ENCODE measurements at regions not wholly inside any gene's neighbourhood (a gene's known extent, or its start where the extent isn't known, plus 50 kb on each side); places are given as distances from the start of the nearest gene placed in this dataset.

DNA sequence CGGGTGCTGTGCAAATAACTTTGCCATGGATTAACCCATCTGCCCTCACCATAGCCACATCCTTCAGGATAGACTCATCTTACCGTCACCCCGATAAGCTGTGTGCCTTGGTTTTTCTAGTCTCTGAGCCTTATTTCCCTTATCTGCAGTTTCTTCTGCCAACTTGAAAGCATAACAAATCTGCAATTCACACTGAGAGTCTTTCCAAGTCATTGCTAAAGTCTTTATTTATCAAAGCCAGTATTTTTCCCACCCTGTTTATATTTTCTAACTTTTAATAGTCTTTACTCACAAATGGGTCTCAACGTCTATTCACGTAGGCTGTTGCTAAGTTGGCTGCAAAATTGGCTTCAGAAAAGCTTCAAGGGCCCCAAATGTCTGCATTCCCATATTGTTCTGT is 61.6 kb upstream of the SUCLG2 start:
- Mint-ChIP-seq H3K4me1 (ENCODE audit: low read depth) (no peaks in the 10 kb centered on the region), H3K4me3 (no peak overlapping the region), H3K9me3 (peaks cover 4% of the 10 kb centered on the region), H3K36me3 (ENCODE audit: insufficient read depth) (peaks cover 2% of the 10 kb centered on the region), H3K27me3 (ENCODE audit: low read depth) (no peaks in the 10 kb centered on the region)
- ATAC-seq (no peak), DNase-seq (no peak)

DNA sequence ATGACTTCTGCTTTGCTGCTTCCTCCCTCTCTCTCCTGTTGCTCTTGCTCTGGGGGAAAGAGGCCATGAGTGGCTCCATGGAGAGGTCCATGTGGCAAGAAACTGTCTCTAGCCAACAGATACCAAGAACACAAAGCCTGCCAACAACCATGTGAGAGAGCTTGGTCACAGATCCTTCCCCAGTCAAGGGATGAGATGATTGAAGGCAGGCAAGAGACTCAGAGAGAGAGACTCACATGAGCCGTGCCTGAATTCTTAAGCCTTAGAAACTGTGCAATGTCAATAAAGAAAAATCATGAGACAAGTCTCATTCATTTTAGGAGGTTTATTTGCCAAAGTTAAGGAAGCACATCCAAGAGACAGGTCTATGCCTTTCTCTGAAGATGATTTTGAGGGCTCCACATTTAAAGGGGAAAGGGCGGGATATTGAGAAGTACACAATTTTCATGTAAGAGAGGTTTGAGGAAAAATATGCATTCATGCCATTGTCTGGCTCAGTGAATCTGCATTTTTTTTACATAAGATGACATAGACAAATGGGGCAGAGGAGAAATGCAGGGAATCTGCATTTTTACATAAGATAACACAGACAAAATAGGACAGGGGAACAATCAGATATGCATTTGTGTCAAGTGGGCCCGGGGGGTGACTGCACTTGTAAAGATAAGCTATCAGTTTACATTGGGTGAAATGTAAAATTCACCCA is 59.5 kb upstream of the SUCLG2 start:
- H3K9me3 Mint-ChIP-seq: no peaks in the 10 kb centered on the region
- no peaks in the 10 kb centered on the region for H3K36me3 Mint-ChIP-seq (ENCODE audit: insufficient read depth)
- DNase-seq (no peak), ATAC-seq (no peak)
- H3K4me1 Mint-ChIP-seq (ENCODE audit: low read depth): no peaks in the 10 kb centered on the region
- H3K27me3 Mint-ChIP-seq (ENCODE audit: low read depth): no peaks in the 10 kb centered on the region
- H3K4me3 Mint-ChIP-seq: no peak overlapping the region

DNA sequence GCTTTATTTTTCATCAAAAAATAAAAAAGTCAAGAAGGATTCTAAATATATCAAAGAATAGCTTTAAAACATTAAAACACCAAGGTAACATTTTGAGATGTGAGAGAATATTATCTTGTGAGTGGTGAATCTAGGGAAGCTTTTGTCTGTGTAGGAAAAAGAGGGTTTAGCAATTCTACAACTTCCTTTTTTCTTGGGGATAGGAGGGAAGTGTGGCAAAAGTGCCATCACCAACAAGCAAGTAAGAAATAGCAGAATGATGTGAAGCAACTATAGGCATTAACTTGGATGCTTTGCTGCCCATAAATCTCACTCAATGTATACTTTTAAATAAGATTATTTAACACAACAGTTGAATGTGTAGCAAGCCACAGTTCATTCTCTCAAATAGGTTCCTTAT is 57.8 kb upstream of the SUCLG2 start:
- H3K9me3 Mint-ChIP-seq: no peaks in the 10 kb centered on the region
- H3K4me1 Mint-ChIP-seq (ENCODE audit: low read depth): no peaks in the 10 kb centered on the region
- DNase-seq (no peak), ATAC-seq (no peak)
- H3K36me3 Mint-ChIP-seq (ENCODE audit: insufficient read depth): no peaks in the 10 kb centered on the region
- no peaks in the 10 kb centered on the region for H3K27me3 Mint-ChIP-seq (ENCODE audit: low read depth)
- no peak overlapping the region for H3K4me3 Mint-ChIP-seq

DNA sequence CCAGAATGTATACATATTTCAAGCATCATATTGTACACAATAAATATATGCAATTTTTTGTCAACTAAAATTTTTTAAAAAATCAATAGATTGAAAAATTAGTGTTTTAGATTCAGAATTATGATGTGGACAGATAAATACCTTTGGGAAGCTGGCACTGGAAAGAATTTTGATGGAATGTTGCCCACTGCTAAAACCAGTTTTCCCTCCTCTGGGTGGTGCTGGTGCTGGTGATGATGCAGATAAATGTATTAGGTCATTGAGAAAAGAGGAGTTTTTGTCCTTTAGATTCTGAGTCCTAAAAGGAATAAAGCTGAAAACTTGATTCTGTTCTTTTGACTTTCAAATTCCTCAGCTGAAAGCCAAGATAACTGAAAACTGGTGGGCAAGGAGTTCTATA is 56.0 kb upstream of the SUCLG2 start:
- Mint-ChIP-seq H3K4me1 (ENCODE audit: low read depth) (no peaks in the 10 kb centered on the region), H3K9me3 (no peaks in the 10 kb centered on the region), H3K36me3 (ENCODE audit: insufficient read depth) (no peaks in the 10 kb centered on the region), H3K27me3 (ENCODE audit: low read depth) (no peaks in the 10 kb centered on the region), H3K4me3 (no peak overlapping the region)
- DNase-seq (no peak), ATAC-seq (no peak)

DNA sequence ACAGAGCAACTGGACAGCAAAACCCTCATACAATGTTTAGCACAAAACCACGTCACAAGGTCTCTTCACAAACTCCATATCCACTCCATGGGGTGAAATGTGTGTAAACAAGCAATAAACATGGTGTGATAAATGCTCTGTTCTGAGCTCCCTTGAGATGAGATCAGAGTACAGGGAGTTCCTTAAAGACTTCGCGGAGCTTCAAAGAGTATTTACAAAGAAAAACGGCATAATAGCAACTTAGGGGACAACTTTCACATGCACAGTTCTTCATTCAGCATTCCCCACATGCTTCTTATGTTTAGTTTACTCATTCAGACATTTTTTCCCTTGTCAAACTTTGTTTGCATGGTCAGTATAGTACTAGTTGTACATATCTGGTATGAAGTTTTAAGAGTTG is 52.5 kb upstream of the SUCLG2 start:
- H3K4me3 Mint-ChIP-seq: no peak overlapping the region
- H3K27me3 Mint-ChIP-seq (ENCODE audit: low read depth): no peaks in the 10 kb centered on the region
- H3K4me1 Mint-ChIP-seq (ENCODE audit: low read depth): peaks cover 2% of the 10 kb centered on the region
- H3K9me3 Mint-ChIP-seq: no peaks in the 10 kb centered on the region
- ATAC-seq (no peak), DNase-seq (no peak)
- H3K36me3 Mint-ChIP-seq (ENCODE audit: insufficient read depth): no peaks in the 10 kb centered on the region

DNA sequence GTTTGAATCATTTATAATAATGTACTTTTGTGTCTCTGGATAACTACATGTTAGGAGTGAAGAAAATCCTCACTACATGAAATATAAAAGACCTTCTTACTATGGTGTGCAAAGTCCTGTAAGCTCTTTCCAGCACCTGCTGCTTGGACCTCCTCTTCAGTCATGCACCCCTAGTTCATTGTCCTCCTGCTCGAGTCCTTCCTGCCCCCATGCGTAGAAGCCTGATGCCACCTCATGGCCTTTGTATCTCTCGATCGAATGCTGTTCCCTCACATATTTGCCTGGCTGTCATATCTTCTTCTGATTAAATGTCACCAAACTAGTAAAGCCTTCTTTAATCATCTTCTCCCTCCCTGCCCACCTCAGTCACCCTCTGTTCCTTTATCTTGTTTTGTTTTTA is 49.9 kb upstream of the SUCLG2 start:
- Mint-ChIP-seq H3K4me1 (ENCODE audit: low read depth) (peaks cover 2% of the 10 kb centered on the region), H3K9me3 (no peaks in the 10 kb centered on the region), H3K27me3 (ENCODE audit: low read depth) (no peaks in the 10 kb centered on the region), H3K36me3 (ENCODE audit: insufficient read depth) (no peaks in the 10 kb centered on the region), H3K4me3 (no peak overlapping the region)
- ATAC-seq (no peak), DNase-seq (no peak)

All from activated T-cell treated with anti-CD3 and anti-CD28 coated beads, Interleukin-2, amount 50 U/mL, for 4 hours (primary cell).